ENCODE measurements at regions not wholly inside any gene's neighbourhood (a gene's known extent, or its start where the extent isn't known, plus 50 kb on each side); places are given as distances from the start of the nearest gene placed in this dataset.

DNA sequence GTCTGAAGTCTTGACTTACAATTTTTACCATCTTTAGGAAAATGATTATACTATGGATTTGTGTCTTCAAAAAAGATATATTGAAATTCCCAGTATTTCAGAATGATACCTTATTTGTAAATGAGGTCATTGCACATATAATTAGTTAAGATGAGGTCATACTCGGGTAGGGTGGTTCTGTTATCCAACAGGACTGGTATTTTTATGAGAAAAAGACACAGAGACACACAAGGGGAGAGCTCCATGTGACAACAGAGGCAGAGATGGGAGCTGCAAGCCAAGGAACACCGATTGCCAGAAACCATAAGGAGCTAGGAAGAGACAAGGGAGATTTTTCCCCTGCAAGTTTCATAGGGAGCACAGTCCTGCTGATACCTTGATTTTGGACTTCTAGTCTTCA, 356.9 kb downstream of the ARL4A start:
- no peaks in the 10 kb centered on the region for H3K4me1 ChIP-seq (ENCODE audit: insufficient read depth, low read length)
- no peaks in the 10 kb centered on the region for H3K9me3 ChIP-seq (ENCODE audit: low read depth, low read length)
- H3K36me3 ChIP-seq (ENCODE audit: insufficient read depth, low read length): no peaks in the 10 kb centered on the region
- no peaks in the 10 kb centered on the region for H4K20me1 ChIP-seq (ENCODE audit: insufficient read depth, low read length)
- H3K4me2 ChIP-seq (ENCODE audit: insufficient read depth, low read length): no peak overlapping the region
- H2AFZ ChIP-seq (ENCODE audit: low read length): no peak overlapping the region
- no peaks in the 10 kb centered on the region for H3K79me2 ChIP-seq (ENCODE audit: insufficient read depth, low read length)
- H3K4me3 ChIP-seq (ENCODE audit: insufficient read depth, low read length): no peak overlapping the region
- TF ChIP-seq, protein P1, sequence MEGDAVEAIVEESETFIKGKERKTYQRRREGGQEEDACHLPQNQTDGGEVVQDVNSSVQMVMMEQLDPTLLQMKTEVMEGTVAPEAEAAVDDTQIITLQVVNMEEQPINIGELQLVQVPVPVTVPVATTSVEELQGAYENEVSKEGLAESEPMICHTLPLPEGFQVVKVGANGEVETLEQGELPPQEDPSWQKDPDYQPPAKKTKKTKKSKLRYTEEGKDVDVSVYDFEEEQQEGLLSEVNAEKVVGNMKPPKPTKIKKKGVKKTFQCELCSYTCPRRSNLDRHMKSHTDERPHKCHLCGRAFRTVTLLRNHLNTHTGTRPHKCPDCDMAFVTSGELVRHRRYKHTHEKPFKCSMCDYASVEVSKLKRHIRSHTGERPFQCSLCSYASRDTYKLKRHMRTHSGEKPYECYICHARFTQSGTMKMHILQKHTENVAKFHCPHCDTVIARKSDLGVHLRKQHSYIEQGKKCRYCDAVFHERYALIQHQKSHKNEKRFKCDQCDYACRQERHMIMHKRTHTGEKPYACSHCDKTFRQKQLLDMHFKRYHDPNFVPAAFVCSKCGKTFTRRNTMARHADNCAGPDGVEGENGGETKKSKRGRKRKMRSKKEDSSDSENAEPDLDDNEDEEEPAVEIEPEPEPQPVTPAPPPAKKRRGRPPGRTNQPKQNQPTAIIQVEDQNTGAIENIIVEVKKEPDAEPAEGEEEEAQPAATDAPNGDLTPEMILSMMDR (IDR thresholded peaks at IDR 0.05; ENCODE audit: extremely low read depth, low read depth, low read length): no peak
- no peak for DNase-seq (ENCODE audit: insufficient read length, low spot score, missing footprints)
- H3K27ac ChIP-seq (ENCODE audit: low read depth, low read length): no peak overlapping the region
- H3K27me3 ChIP-seq (ENCODE audit: insufficient read depth, low read length): no peaks in the 10 kb centered on the region

DNA sequence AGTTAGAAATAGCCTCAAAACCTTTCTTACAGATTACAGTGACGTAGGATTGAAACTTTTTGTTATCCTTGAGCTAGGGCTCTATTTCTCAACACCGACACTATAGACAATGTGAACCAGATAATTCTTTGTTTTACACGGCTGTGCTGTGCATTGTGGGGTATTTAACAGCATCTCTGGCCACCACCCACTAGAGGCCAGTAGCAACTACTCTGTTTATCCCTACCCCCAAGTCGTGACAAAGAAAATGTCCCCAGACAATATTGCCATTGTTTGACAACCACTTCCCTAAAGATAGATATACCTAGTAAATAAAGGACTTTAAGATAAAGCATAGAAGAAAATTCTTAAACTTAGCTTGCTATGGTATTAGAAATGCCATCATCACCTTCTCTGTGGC, 359.6 kb downstream of the ARL4A start:
- H3K27ac ChIP-seq (ENCODE audit: low read depth, low read length): no peak overlapping the region

DNA sequence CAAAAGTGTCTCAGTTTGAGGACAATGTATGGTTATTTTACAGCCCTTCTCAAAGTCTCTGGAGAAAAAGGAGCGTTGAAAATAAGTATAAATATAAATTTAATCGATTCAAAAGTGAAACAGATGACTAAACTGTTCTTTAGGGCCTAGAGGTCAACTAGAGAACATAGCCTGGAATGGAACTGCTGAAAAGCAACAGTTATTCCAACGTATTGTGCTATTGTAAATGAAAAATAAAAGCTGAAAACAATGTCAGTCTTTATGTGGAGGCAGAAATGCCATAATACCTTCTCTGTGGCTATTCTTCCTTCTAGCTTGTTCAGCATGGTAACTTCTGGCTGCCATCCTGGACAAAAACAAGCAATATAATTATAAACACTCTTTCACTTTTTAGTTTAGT, 362.5 kb downstream of the ARL4A start:
- DNase-seq (ENCODE audit: insufficient read length, low spot score, missing footprints): no peak
- H3K36me3 ChIP-seq (ENCODE audit: insufficient read depth, low read length): no peaks in the 10 kb centered on the region
- no peaks in the 10 kb centered on the region for H3K79me2 ChIP-seq (ENCODE audit: insufficient read depth, low read length)
- peaks cover 4% of the 10 kb centered on the region for H3K4me1 ChIP-seq (ENCODE audit: insufficient read depth, low read length)
- H3K27ac ChIP-seq (ENCODE audit: low read depth, low read length): peak overlapping the region; percentile 35
- H3K9me3 ChIP-seq (ENCODE audit: low read depth, low read length): no peaks in the 10 kb centered on the region
- TF ChIP-seq, protein P1 (IDR thresholded peaks at IDR 0.05; ENCODE audit: extremely low read depth, low read depth, low read length): no peak
- H2AFZ ChIP-seq (ENCODE audit: low read length): peak overlapping the region; percentile 77
- no peaks in the 10 kb centered on the region for H3K27me3 ChIP-seq (ENCODE audit: insufficient read depth, low read length)
- no peak overlapping the region for H3K4me3 ChIP-seq (ENCODE audit: insufficient read depth, low read length)
- H4K20me1 ChIP-seq (ENCODE audit: insufficient read depth, low read length): no peaks in the 10 kb centered on the region
- peak overlapping the region; percentile 37 for H3K4me2 ChIP-seq (ENCODE audit: insufficient read depth, low read length)

More for the DNA sequence above, 359.6 kb downstream of the ARL4A start:
- no peaks in the 10 kb centered on the region for H4K20me1 ChIP-seq (ENCODE audit: insufficient read depth, low read length)
- DNase-seq (ENCODE audit: insufficient read length, low spot score, missing footprints): no peak
- H2AFZ ChIP-seq (ENCODE audit: low read length): no peak overlapping the region
- no peak overlapping the region for H3K4me2 ChIP-seq (ENCODE audit: insufficient read depth, low read length)
- no peaks in the 10 kb centered on the region for H3K36me3 ChIP-seq (ENCODE audit: insufficient read depth, low read length)
- no peaks in the 10 kb centered on the region for H3K27me3 ChIP-seq (ENCODE audit: insufficient read depth, low read length)
- H3K4me3 ChIP-seq (ENCODE audit: insufficient read depth, low read length): no peak overlapping the region
- TF ChIP-seq, protein P1 (IDR thresholded peaks at IDR 0.05; ENCODE audit: extremely low read depth, low read depth, low read length): no peak
- H3K79me2 ChIP-seq (ENCODE audit: insufficient read depth, low read length): no peaks in the 10 kb centered on the region
- H3K4me1 ChIP-seq (ENCODE audit: insufficient read depth, low read length): peaks cover 4% of the 10 kb centered on the region
- no peaks in the 10 kb centered on the region for H3K9me3 ChIP-seq (ENCODE audit: low read depth, low read length)

DNA sequence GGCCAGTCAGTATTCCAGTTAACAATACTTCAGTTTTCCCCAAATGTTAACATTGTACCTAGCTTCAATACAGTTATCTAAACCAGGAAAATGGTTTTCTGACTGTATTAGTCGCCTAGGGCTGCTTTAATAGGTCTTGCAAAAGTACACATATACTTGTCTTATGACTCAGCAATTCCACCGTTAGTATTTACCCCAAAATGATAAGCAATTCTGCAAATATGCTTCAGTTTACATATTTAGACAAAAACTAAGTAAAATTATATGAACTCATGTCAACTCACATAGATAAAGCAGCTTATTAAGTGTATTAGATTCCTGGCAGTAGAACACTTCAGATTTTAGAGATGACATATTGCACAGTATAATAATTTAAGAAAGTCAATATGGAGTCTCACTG, 363.3 kb downstream of the ARL4A start:
- Histone ChIP-seq H3K4me3 (ENCODE audit: insufficient read depth, low read length) (no peak overlapping the region), H3K9me3 (ENCODE audit: low read depth, low read length) (no peaks in the 10 kb centered on the region), H2AFZ (ENCODE audit: low read length) (no peak overlapping the region), H4K20me1 (ENCODE audit: insufficient read depth, low read length) (no peaks in the 10 kb centered on the region), H3K36me3 (ENCODE audit: insufficient read depth, low read length) (no peaks in the 10 kb centered on the region), H3K27ac (ENCODE audit: low read depth, low read length) (no peak overlapping the region), H3K27me3 (ENCODE audit: insufficient read depth, low read length) (no peaks in the 10 kb centered on the region), H3K79me2 (ENCODE audit: insufficient read depth, low read length) (no peaks in the 10 kb centered on the region), H3K4me1 (ENCODE audit: insufficient read depth, low read length) (peaks cover 4% of the 10 kb centered on the region), H3K4me2 (ENCODE audit: insufficient read depth, low read length) (no peak overlapping the region)
- TF ChIP-seq, protein P1 (IDR thresholded peaks at IDR 0.05; ENCODE audit: extremely low read depth, low read depth, low read length): no peak
- no peak for DNase-seq (ENCODE audit: insufficient read length, low spot score, missing footprints)
